H1 (cell line): ENCODE measurements at regions not wholly inside any gene's neighbourhood (a gene's known extent, or its start where the extent isn't known, plus 50 kb on each side); places are given as distances from the start of the nearest gene placed in this dataset.

Source experiments
- CTCF ChIA-PET: fragments of 300-600 bp; sonication (Branson Sonifier 250); formaldehyde crosslinking; loops from one replicate; lab custom pipeline; 2021; ENCODE audit not compliant: partially characterized antibody; lab: Charles Lee
- POLR2A ChIA-PET: fragments of 300-600 bp; sonication (Branson Sonifier 250); formaldehyde crosslinking; loops from one replicate; lab custom pipeline; 2021; ENCODE audit warnings: inconsistent platforms; ENCODE audit not compliant: partially characterized antibody; lab: Charles Lee
- DNase-seq, 2 experiments: peaks; one replicate each; pipeline versions ENCODE4 v3.0.0 to v3.0.0-alpha.2; 2010 to 2022; ENCODE audit warnings: low spot score in 2 of 2, low read depth in 1 of 2, mixed read lengths in 1 of 2
- FAIRE-seq: peaks from 2 replicates; lab custom pipeline; 2011; peaks lifted over from hg19 to GRCh38; lab: Jason Lieb, UNC
- H2AFZ ChIP-seq: 2 replicates; pipeline ENCODE4 v1.8.1; 2012; ENCODE audit warnings: low read length, inconsistent platforms
- H2AK5ac ChIP-seq: 2 replicates; pipeline ENCODE4 v1.6.1; 2013; ENCODE audit warnings: low read depth, low read length
- H2BK120ac ChIP-seq: replicated peaks from 2 replicates; pipeline ENCODE3; 2013; ENCODE audit warnings: low read depth, low read length, inconsistent platforms
- H2BK12ac ChIP-seq: 2 replicates; pipeline ENCODE4 v1.6.1; 2013; ENCODE audit warnings: low read depth, low read length
- H2BK15ac ChIP-seq: 2 replicates; pipeline ENCODE4 v1.6.1; 2013; ENCODE audit warnings: low read length
- H2BK20ac ChIP-seq: 2 replicates; pipeline ENCODE4 v1.6.1; 2013; ENCODE audit warnings: low read length
- H2BK5ac ChIP-seq: 2 replicates; pipeline ENCODE4 v1.6.1; 2013; ENCODE audit warnings: low read depth, low read length
- H3K14ac ChIP-seq: 2 replicates; pipeline ENCODE4 v1.6.1; 2013; ENCODE audit warnings: inconsistent platforms; ENCODE audit not compliant: insufficient read length
- H3K18ac ChIP-seq: 2 replicates; pipeline ENCODE4 v1.6.1; 2013; ENCODE audit warnings: low read length; ENCODE audit errors: extremely low read depth
- H3K23ac ChIP-seq: 2 replicates; pipeline ENCODE4 v1.6.1; 2013; ENCODE audit warnings: inconsistent platforms; ENCODE audit not compliant: insufficient read length
- H3K23me2 ChIP-seq: 2 replicates; pipeline ENCODE4 v1.6.1; 2013; ENCODE audit warnings: low read depth, low read length
- H3K27ac ChIP-seq: 2 replicates; pipeline ENCODE4 v1.6.1; 2011; ENCODE audit warnings: low read depth, low read length, inconsistent platforms
- H3K27me3 ChIP-seq, 4 experiments: replicated peaks in 1 of 4; 1 replicate in 1 of 4; 2 replicates in 3 of 4; pipeline versions ENCODE4 v1.6.1 to v1.8.1; 2011 to 2013; ENCODE audit warnings: low read length in 3 of 4, mild to moderate bottlenecking in 3 of 4, inconsistent platforms in 2 of 4, mixed read lengths in 2 of 4, moderate library complexity in 1 of 4; ENCODE audit not compliant: control insufficient read depth in 3 of 4, insufficient read depth in 3 of 4; ENCODE audit errors: extremely low read depth in 1 of 4
- H3K36me3 ChIP-seq, 4 experiments: 2 replicates each; pipeline versions ENCODE4 v1.6.1 to v1.8.1; 2011 to 2013; ENCODE audit warnings: mild to moderate bottlenecking in 4 of 4, low read length in 3 of 4, moderate library complexity in 2 of 4, control low read depth in 1 of 4, inconsistent platforms in 1 of 4; ENCODE audit not compliant: insufficient read depth in 4 of 4, control insufficient read depth in 2 of 4
- H3K4ac ChIP-seq: replicated peaks from 2 replicates; pipeline ENCODE3; 2013; ENCODE audit warnings: low read length, low read depth, mixed read lengths, inconsistent platforms; ENCODE audit not compliant: insufficient read length
- H3K4me1 ChIP-seq, 4 experiments: replicated peaks in 1 of 4; 1 replicate in 1 of 4; 2 replicates in 3 of 4; pipeline versions ENCODE4 v1.6.1 to v1.8.1; 2011 to 2013; ENCODE audit warnings: low read length in 3 of 4, inconsistent platforms in 2 of 4, mixed read lengths in 1 of 4; ENCODE audit not compliant: insufficient read depth in 4 of 4, control insufficient read depth in 3 of 4
- H3K4me2 ChIP-seq, 2 experiments: 2 replicates each; pipeline versions ENCODE4 v1.6.1 to v1.8.1; 2011 to 2013; ENCODE audit warnings: low read depth in 2 of 2, low read length in 2 of 2, control low read depth in 1 of 2, inconsistent platforms in 1 of 2, mild to moderate bottlenecking in 1 of 2; ENCODE audit not compliant: insufficient read depth in 1 of 2
- H3K4me3 ChIP-seq, 4 experiments: fragments of 200-600, 300-600 bp in 1 of 4; sonication (generic), shearing (Covaris generic), sonication (Bioruptor Twin) in 1 of 4; 2 replicates each; pipeline versions ENCODE4 v1.5.1 to v1.8.1; 2011 to 2016; ENCODE audit warnings: low read length in 4 of 4, low read depth in 3 of 4, control low read depth in 2 of 4, inconsistent platforms in 2 of 4, mild to moderate bottlenecking in 2 of 4, mixed read lengths in 1 of 4, moderate library complexity in 1 of 4; ENCODE audit not compliant: insufficient read depth in 2 of 4; ENCODE audit errors: extremely low read depth in 1 of 4
- H3K56ac ChIP-seq: replicated peaks from 2 replicates; pipeline ENCODE3; 2013; ENCODE audit warnings: low read depth, mild to moderate bottlenecking, mixed read lengths, low read length, inconsistent platforms; ENCODE audit not compliant: insufficient read length
- H3K79me1 ChIP-seq: 2 replicates; pipeline ENCODE4 v1.6.1; 2013; ENCODE audit warnings: low read depth, low read length, control low read depth
- H3K79me2 ChIP-seq, 2 experiments: 2 replicates each; pipeline versions ENCODE4 v1.6.1 to v1.8.1; 2012 to 2013; ENCODE audit warnings: low read length in 2 of 2, mild to moderate bottlenecking in 2 of 2, inconsistent platforms in 1 of 2; ENCODE audit not compliant: insufficient read depth in 2 of 2, control insufficient read depth in 1 of 2
- H3K9ac ChIP-seq, 4 experiments: replicated peaks in 1 of 4; 1 replicate in 1 of 4; 2 replicates in 3 of 4; pipeline versions ENCODE4 v1.6.1 to v1.8.1; 2011 to 2013; ENCODE audit warnings: low read depth in 3 of 4, low read length in 3 of 4, control low read depth in 2 of 4, mild to moderate bottlenecking in 2 of 4, moderate library complexity in 2 of 4, inconsistent platforms in 1 of 4; ENCODE audit errors: extremely low read depth in 1 of 4
- H3K9me3 ChIP-seq, 2 experiments: 2 replicates each; pipeline versions ENCODE4 v1.6.1 to v1.8.1; 2012 to 2013; ENCODE audit warnings: mild to moderate bottlenecking in 2 of 2, moderate library complexity in 2 of 2, control low read depth in 1 of 2, inconsistent platforms in 1 of 2, low read depth in 1 of 2, low read length in 1 of 2, mixed read lengths in 1 of 2; ENCODE audit not compliant: insufficient read depth in 2 of 2
- H4K20me1 ChIP-seq, 2 experiments: replicated peaks in 1 of 2; 2 replicates each; pipeline versions ENCODE3 to v1.8.1; 2011 to 2013; ENCODE audit warnings: inconsistent platforms in 2 of 2, low read length in 2 of 2, mild to moderate bottlenecking in 1 of 2; ENCODE audit not compliant: insufficient read depth in 2 of 2, control insufficient read depth in 1 of 2
- H4K5ac ChIP-seq: 2 replicates; pipeline ENCODE4 v1.6.1; 2013; ENCODE audit warnings: low read length, low read depth, mixed read lengths, inconsistent platforms; ENCODE audit not compliant: insufficient read length
- H4K8ac ChIP-seq: 2 replicates; pipeline ENCODE4 v1.8.0; 2013; ENCODE audit warnings: mild to moderate bottlenecking, moderate library complexity, low read length, inconsistent platforms; ENCODE audit not compliant: insufficient read depth; ENCODE audit errors: extremely low read depth
- H4K91ac ChIP-seq: replicated peaks from 2 replicates; pipeline ENCODE3; 2013; ENCODE audit warnings: low read length, mixed read lengths, inconsistent platforms; ENCODE audit not compliant: insufficient read length
- ASH2L ChIP-seq: fragments of 200-600, 300-600 bp; sonication (generic); IDR thresholded peaks from one replicate; pipeline ENCODE4 v1.7.1; 2017; ENCODE audit warnings: low read length
- CHD2 ChIP-seq: IDR thresholded peaks from 2 replicates; pipeline ENCODE4 v1.6.1; 2012; ENCODE audit warnings: low read length, improper control_type of control experiment
- EP300 ChIP-seq, 2 experiments: IDR thresholded peaks; 1 replicate in 1 of 2; 2 replicates in 1 of 2; pipeline ENCODE4 v1.6.1; 2011 to 2012; ENCODE audit warnings: low read depth in 2 of 2, low read length in 2 of 2, mild to moderate bottlenecking in 2 of 2, borderline replicate concordance in 1 of 2, inconsistent platforms in 1 of 2, moderate library complexity in 1 of 2
- FOSL1 ChIP-seq: IDR thresholded peaks from 2 replicates; pipeline ENCODE4 v1.6.1; 2011; ENCODE audit warnings: mild to moderate bottlenecking, low read depth, low read length, moderate library complexity; ENCODE audit not compliant: insufficient read depth
- GABPA ChIP-seq: IDR thresholded peaks from 2 replicates; pipeline ENCODE4 v1.6.1; 2011; ENCODE audit warnings: mild to moderate bottlenecking, low read length, moderate library complexity, borderline replicate concordance; ENCODE audit not compliant: insufficient read depth
- GTF2F1 ChIP-seq: IDR thresholded peaks from 2 replicates; pipeline ENCODE4 v1.6.1; 2012; ENCODE audit warnings: low read depth, low read length, improper control_type of control experiment, borderline replicate concordance
- HDAC2 ChIP-seq, 2 experiments: fragments of 300-600 bp in 1 of 2; sonication (generic) in 1 of 2; IDR thresholded peaks; 2 replicates each; pipeline ENCODE4 v1.6.1; 2011 to 2012; ENCODE audit warnings: low read depth in 2 of 2, low read length in 2 of 2, mild to moderate bottlenecking in 2 of 2, moderate library complexity in 2 of 2, borderline replicate concordance in 1 of 2, inconsistent platforms in 1 of 2
- JUN ChIP-seq: IDR thresholded peaks from 2 replicates; pipeline ENCODE4 v1.6.1; 2011; ENCODE audit warnings: low read depth, mild to moderate bottlenecking, improper control_type of control experiment, low read length
- KDM4A ChIP-seq: IDR thresholded peaks from one replicate; pipeline ENCODE4 v1.7.1; 2012; ENCODE audit warnings: low read depth, mild to moderate bottlenecking, moderate library complexity, low read length, inconsistent platforms; ENCODE audit not compliant: severe bottlenecking
- POLR2AphosphoS5 ChIP-seq: IDR thresholded peaks from 2 replicates; pipeline ENCODE4 v1.6.1; 2011; ENCODE audit warnings: low read depth, low read length
- TAF7 ChIP-seq: optimal IDR thresholded peaks from 2 replicates; pipeline ENCODE3; 2011; ENCODE audit warnings: low read depth, mild to moderate bottlenecking, inconsistent platforms, low read length, moderate library complexity, borderline replicate concordance
- TEAD4 ChIP-seq: IDR thresholded peaks from 2 replicates; pipeline ENCODE4 v1.6.1; 2012; ENCODE audit warnings: low read depth, low read length, inconsistent platforms, mixed read lengths
- USF2 ChIP-seq: IDR thresholded peaks from 2 replicates; pipeline ENCODE4 v1.6.1; 2011; ENCODE audit warnings: low read length, improper control_type of control experiment
- WGBS, 2 experiments: shearing (Covaris generic) in 1 of 2; methylation state at CpG; one replicate each; pipeline versions ENCODE4 v1.1.6 to v1.1.7; 2013 to 2015; ENCODE audit warnings: low lambda C conversion rate in 2 of 2, mixed read lengths in 2 of 2, inconsistent platforms in 1 of 2, low coverage in 1 of 2, missing lambda C conversion rate in 1 of 2; ENCODE audit not compliant: insufficient replicate concordance in 2 of 2, insufficient coverage in 1 of 2, insufficient read length in 1 of 2; ENCODE audit errors: extremely low coverage in 1 of 2, missing lambda C conversion rate in 1 of 2; 5-methylcytosine and 5-hydroxymethylcytosine counted together

- Histone ChIP-seq H3K79me2 (no peaks in the 10 kb centered on the region), H3K27ac (no peak overlapping the region), H3K14ac (no peak overlapping the region), H2BK12ac (no peak overlapping the region), H3K56ac (no peak overlapping the region), H3K23ac (no peak overlapping the region), H3K4me3 (no peak overlapping the region), H4K5ac (no peak overlapping the region), H3K79me1 (no peaks in the 10 kb centered on the region), H3K4me2 (no peak overlapping the region), H2BK15ac (no peak overlapping the region), H3K23me2 (peaks cover 9% of the 10 kb centered on the region; the same call in 1 of the 2 replicates), H4K8ac (no peak overlapping the region), H2BK5ac (no peak overlapping the region), H3K9me3 (no peaks in the 10 kb centered on the region), H3K4me1 (peaks cover 3 to 11% (median 9%) of the 10 kb centered on the region in 4 experiments), H3K36me3 (no peaks in the 10 kb centered on the region), H2AFZ (no peak overlapping the region), H2BK120ac (no peak overlapping the region), H4K91ac (no peak overlapping the region), H3K9ac (no peak overlapping the region), H3K4ac (no peak overlapping the region), H2AK5ac (no peak overlapping the region), H3K27me3 (no peaks in the 10 kb centered on the region), H4K20me1 (no peaks in the 10 kb centered on the region), H2BK20ac (no peak overlapping the region), H3K18ac (no peak overlapping the region)
- ChIA-PET CTCF (interaction anchor here (1.1 kb wide), 1 partner anchor 108 kb away, joined by 5 read pairs; no protein-coding TSS in a partner anchor), POLR2A (no interaction called here)
- 79% methylated on average over 4 of the region's 4 CpGs; no CpG with 5 or more reads in 1 of the 2 experiments for WGBS, 2 experiments
- FAIRE-seq (no peak), DNase-seq (no peak)
- no peak for TF ChIP-seq USF2
- TF ChIP-seq ASH2L, result no peak
- TF ChIP-seq GABPA, result no peak
- TF ChIP-seq TAF7, result no peak
- no peak for TF ChIP-seq CHD2
- TF ChIP-seq FOSL1, result no peak
- no peak for TF ChIP-seq TEAD4
- no peak for TF ChIP-seq HDAC2 (IDR thresholded peaks at IDR 0.05; ENCODE audit: borderline replicate concordance in 1 of 2, low read depth in 2 of 2, low read length in 2 of 2)
- no peak for TF ChIP-seq KDM4A
- no peak for TF ChIP-seq GTF2F1
- no peak for TF ChIP-seq JUN
- no peak for TF ChIP-seq EP300 (IDR thresholded peaks at IDR 0.05; ENCODE audit: borderline replicate concordance in 1 of 2, low read depth in 2 of 2, low read length in 2 of 2)
- TF ChIP-seq POLR2AphosphoS5, result no peak
Observed at GRCh38 chr15:67972377-67972776, 81.7 kb upstream of the PIAS1 start.
